ENCODE measurements at regions not wholly inside any gene's neighbourhood (a gene's known extent, or its start where the extent isn't known, plus 50 kb on each side); places are given as distances from the start of the nearest gene placed in this dataset.
A peak's percentile ranks its signal among the peaks of the same experiment; 100 is the strongest.

- Histone ChIP-seq H3K9me3 (ENCODE audit: low read length) (0 out of 2 replicates have a peak, but pooled peaks cover 9% of the 10 kb centered on the region), H3K4me2 (ENCODE audit: low read depth, low read length) (no peak overlapping the region), H3K27me3 (ENCODE audit: control insufficient read depth in 1 of 2, insufficient read depth in 2 of 2, low read length in 2 of 2) (peaks cover 0 to 10% of the 10 kb centered on the region in 2 experiments; a peak in 2 of 5 replicates), H2AFZ (ENCODE audit: low read length) (no peak overlapping the region), H3K9ac (ENCODE audit: insufficient read depth, low read depth, low read length) (no peak overlapping the region), H3K79me2 (ENCODE audit: insufficient read depth, low read length) (no peaks in the 10 kb centered on the region), H3K4me1 (ENCODE audit: insufficient read depth, low read length) (peaks cover 15% of the 10 kb centered on the region; the same call in 1 of the 2 replicates), H3K27ac (ENCODE audit: extremely low read length, insufficient read depth, low read length) (no peak overlapping the region), H4K20me1 (ENCODE audit: insufficient read depth, low read length) (no peaks in the 10 kb centered on the region), H3K4me3 (replicated peaks in 1 of 3; ENCODE audit: insufficient read depth in 1 of 3, low read depth in 2 of 3, low read length in 3 of 3) (no peak overlapping the region), H3K36me3 (replicated peaks in 1 of 2; ENCODE audit: control insufficient read depth in 1 of 2, insufficient read depth in 2 of 2, low read length in 2 of 2) (no peaks in the 10 kb centered on the region)
- no peak for TF ChIP-seq SRSF4 (IDR thresholded peaks at IDR 0.05; ENCODE audit: low read depth, low read length, poor library complexity, severe bottlenecking)
- TF ChIP-seq POLR2A (IDR thresholded peaks at IDR 0.05; ENCODE audit: insufficient read depth in 1 of 2, low read depth in 2 of 2, low read length in 2 of 2) = no peak
- no peak for TF ChIP-seq ZNF317 (CRISPR knock-in tag; IDR thresholded peaks at IDR 0.05)
- TF ChIP-seq EZH2 (conservative IDR thresholded peaks at IDR 0.05; ENCODE audit: low read depth, low read length) = no peak
- TF ChIP-seq ZNF274 (CRISPR knock-in tag; IDR thresholded peaks at IDR 0.05) = peak; percentile 71; the same call in 1 of the 2 replicates
- no peak for TF ChIP-seq NFAT5 (CRISPR knock-in tag; IDR thresholded peaks at IDR 0.05)
- TF ChIP-seq KDM4B (CRISPR knock-in tag; IDR thresholded peaks at IDR 0.05) = no peak
- no peak for TF ChIP-seq ZBTB37 (CRISPR knock-in tag; IDR thresholded peaks at IDR 0.05)
- ATAC-seq (no peak; the same call in 1 of the 3 replicates), FAIRE-seq (no peak), DNase-seq (ENCODE audit: low spot score) (no peak)
- CTCF ChIA-PET (ENCODE audit: low intra/inter-chr PET ratio, low total read pairs) = no interaction called here
- POLR2A ChIA-PET = no interaction called here
- 61% methylated on average over 16 of the region's 16 CpGs for WGBS (ENCODE audit: low lambda C conversion rate)
- in situ Hi-C loops (cut with HindIII; ENCODE audit: extremely low pct_ligation_motif_present, low pct_unique_long_range_greater_than_20kb) (no loop called here), intact Hi-C loops (cut with micrococcal nuclease; ENCODE audit: unreplicated experiment) (no loop called here)
- no TSS peak for BruUV-seq (replicated peaks)
These were observed 71.6 kb downstream of the ACKR3 start for GRCh38 chr2:236641051-236641726.

Data from HepG2 (cell line).